ENCODE measurements at regions not wholly inside any gene's neighbourhood (a gene's known extent, or its start where the extent isn't known, plus 50 kb on each side); places are given as distances from the start of the nearest gene placed in this dataset.

- Mint-ChIP-seq H3K36me3 (no peaks in the 10 kb centered on the region), H3K27ac (peak overlapping the region; percentile 3 to 24), H3K9me3 (peaks cover 0 to 4% of the 10 kb centered on the region in 2 donors)
- peak in 1 of 2 donors; percentile 6 for DNase-seq (ENCODE audit: low spot score in 2 of 2)
- ATAC-seq: peak; percentile 86 to 91
These were observed 496.9 kb upstream of the CELF2 start for GRCh38 chr10:10520491-10521385.

- ATAC-seq (no peak), DNase-seq (ENCODE audit: low spot score in 2 of 2) (no peak)
- H3K9me3 Mint-ChIP-seq: no peaks in the 10 kb centered on the region
- H3K36me3 Mint-ChIP-seq: no peaks in the 10 kb centered on the region
- H3K27ac Mint-ChIP-seq: no peak overlapping the region
These were observed 490.8 kb upstream of the CELF2 start for GRCh38 chr10:10526846-10527245.

GRCh38 chr10:10527861-10528562 is 489.7 kb upstream of the CELF2 start:
- ATAC-seq: no peak
- Mint-ChIP-seq H3K27ac (no peak overlapping the region), H3K9me3 (no peaks in the 10 kb centered on the region), H3K36me3 (no peaks in the 10 kb centered on the region)
- DNase-seq (ENCODE audit: low spot score in 2 of 2): no peak

- no peaks in the 10 kb centered on the region for H3K9me3 Mint-ChIP-seq
- no peak for ATAC-seq
- DNase-seq (ENCODE audit: low spot score in 2 of 2): no peak
- H3K36me3 Mint-ChIP-seq: no peaks in the 10 kb centered on the region
- no peak overlapping the region for H3K27ac Mint-ChIP-seq
These were observed 489.1 kb upstream of the CELF2 start for GRCh38 chr10:10528563-10528910.

GRCh38 chr10:10530313-10530712 is 487.4 kb upstream of the CELF2 start:
- no peak for DNase-seq (ENCODE audit: low spot score in 2 of 2)
- ATAC-seq: no peak
- Mint-ChIP-seq H3K36me3 (no peaks in the 10 kb centered on the region), H3K9me3 (no peaks in the 10 kb centered on the region), H3K27ac (no peak overlapping the region)

- ATAC-seq (no peak), DNase-seq (ENCODE audit: low spot score in 2 of 2) (no peak)
- no peak overlapping the region for H3K27ac Mint-ChIP-seq
- no peaks in the 10 kb centered on the region for H3K36me3 Mint-ChIP-seq
- H3K9me3 Mint-ChIP-seq: no peaks in the 10 kb centered on the region
These were observed 485.4 kb upstream of the CELF2 start for GRCh38 chr10:10532236-10532635.

- DNase-seq (ENCODE audit: low spot score in 2 of 2): no peak
- Mint-ChIP-seq H3K27ac (no peak overlapping the region), H3K9me3 (no peaks in the 10 kb centered on the region), H3K36me3 (no peaks in the 10 kb centered on the region)
- ATAC-seq: no peak
These were observed 484.8 kb upstream of the CELF2 start for GRCh38 chr10:10532826-10533225.

- Mint-ChIP-seq H3K9me3 (no peaks in the 10 kb centered on the region), H3K36me3 (no peaks in the 10 kb centered on the region), H3K27ac (no peak overlapping the region)
- DNase-seq (ENCODE audit: low spot score in 2 of 2) (no peak), ATAC-seq (no peak)
These were observed 484.2 kb upstream of the CELF2 start for GRCh38 chr10:10533437-10533836.

GRCh38 chr10:10538326-10538725 is 479.3 kb upstream of the CELF2 start:
- Mint-ChIP-seq H3K27ac (no peak overlapping the region), H3K36me3 (no peaks in the 10 kb centered on the region), H3K9me3 (no peaks in the 10 kb centered on the region)
- DNase-seq (ENCODE audit: low spot score in 2 of 2) (no peak), ATAC-seq (no peak)

GRCh38 chr10:10540398-10540797 is 477.3 kb upstream of the CELF2 start:
- Mint-ChIP-seq H3K9me3 (no peaks in the 10 kb centered on the region), H3K27ac (no peak overlapping the region), H3K36me3 (no peaks in the 10 kb centered on the region)
- DNase-seq (ENCODE audit: low spot score in 2 of 2) (no peak), ATAC-seq (no peak)

GRCh38 chr10:10542477-10542876 is 475.2 kb upstream of the CELF2 start:
- ATAC-seq: no peak
- Mint-ChIP-seq H3K27ac (no peak overlapping the region), H3K9me3 (no peaks in the 10 kb centered on the region), H3K36me3 (no peaks in the 10 kb centered on the region)
- DNase-seq (ENCODE audit: low spot score in 2 of 2): no peak

- no peak for ATAC-seq
- H3K9me3 Mint-ChIP-seq: peaks cover 0 to 3% of the 10 kb centered on the region in 2 donors
- H3K36me3 Mint-ChIP-seq: no peaks in the 10 kb centered on the region
- DNase-seq (ENCODE audit: low spot score in 2 of 2): no peak
- no peak overlapping the region for H3K27ac Mint-ChIP-seq
These were observed 472.8 kb upstream of the CELF2 start for GRCh38 chr10:10544890-10545289.

GRCh38 chr10:10545771-10546170 is 471.9 kb upstream of the CELF2 start:
- no peaks in the 10 kb centered on the region for H3K36me3 Mint-ChIP-seq
- DNase-seq (ENCODE audit: low spot score in 2 of 2) (no peak), ATAC-seq (no peak)
- no peak overlapping the region for H3K27ac Mint-ChIP-seq
- peaks cover 0 to 7% of the 10 kb centered on the region in 2 donors for H3K9me3 Mint-ChIP-seq

- Mint-ChIP-seq H3K36me3 (no peaks in the 10 kb centered on the region), H3K27ac (peak overlapping the region in 1 of 2 donors; percentile 33), H3K9me3 (peaks cover 0 to 7% of the 10 kb centered on the region in 2 donors)
- no peak for ATAC-seq
- DNase-seq (ENCODE audit: low spot score in 2 of 2): no peak
These were observed 465.9 kb upstream of the CELF2 start for GRCh38 chr10:10551596-10552301.

- Mint-ChIP-seq H3K9me3 (peaks cover 0 to 7% of the 10 kb centered on the region in 2 donors), H3K27ac (peak overlapping the region in 1 of 2 donors; percentile 19), H3K36me3 (no peaks in the 10 kb centered on the region)
- DNase-seq (ENCODE audit: low spot score in 2 of 2) (no peak), ATAC-seq (peak; percentile 63 to 70)
These were observed 464.7 kb upstream of the CELF2 start for GRCh38 chr10:10552948-10553347.

GRCh38 chr10:10564081-10564794 is 453.4 kb upstream of the CELF2 start:
- Mint-ChIP-seq H3K36me3 (no peaks in the 10 kb centered on the region), H3K27ac (no peak overlapping the region), H3K9me3 (peaks cover 5 to 15% of the 10 kb centered on the region in 2 donors)
- DNase-seq (ENCODE audit: low spot score in 2 of 2): no peak
- ATAC-seq: no peak

- DNase-seq (ENCODE audit: low spot score in 2 of 2) (no peak), ATAC-seq (no peak)
- peaks cover 0 to 5% of the 10 kb centered on the region in 2 donors for H3K9me3 Mint-ChIP-seq
- no peaks in the 10 kb centered on the region for H3K36me3 Mint-ChIP-seq
- H3K27ac Mint-ChIP-seq: no peak overlapping the region
These were observed 440.7 kb upstream of the CELF2 start for GRCh38 chr10:10576937-10577336.

Data from activated naive CD4-positive, alpha-beta T cell treated with anti-CD3 and anti-CD28 coated beads, Interleukin-2, amount 50 U/mL, for 72 hours (primary cell).